ENCODE measurements at regions not wholly inside any gene's neighbourhood (a gene's known extent, or its start where the extent isn't known, plus 50 kb on each side); places are given as distances from the start of the nearest gene placed in this dataset.

DNA sequence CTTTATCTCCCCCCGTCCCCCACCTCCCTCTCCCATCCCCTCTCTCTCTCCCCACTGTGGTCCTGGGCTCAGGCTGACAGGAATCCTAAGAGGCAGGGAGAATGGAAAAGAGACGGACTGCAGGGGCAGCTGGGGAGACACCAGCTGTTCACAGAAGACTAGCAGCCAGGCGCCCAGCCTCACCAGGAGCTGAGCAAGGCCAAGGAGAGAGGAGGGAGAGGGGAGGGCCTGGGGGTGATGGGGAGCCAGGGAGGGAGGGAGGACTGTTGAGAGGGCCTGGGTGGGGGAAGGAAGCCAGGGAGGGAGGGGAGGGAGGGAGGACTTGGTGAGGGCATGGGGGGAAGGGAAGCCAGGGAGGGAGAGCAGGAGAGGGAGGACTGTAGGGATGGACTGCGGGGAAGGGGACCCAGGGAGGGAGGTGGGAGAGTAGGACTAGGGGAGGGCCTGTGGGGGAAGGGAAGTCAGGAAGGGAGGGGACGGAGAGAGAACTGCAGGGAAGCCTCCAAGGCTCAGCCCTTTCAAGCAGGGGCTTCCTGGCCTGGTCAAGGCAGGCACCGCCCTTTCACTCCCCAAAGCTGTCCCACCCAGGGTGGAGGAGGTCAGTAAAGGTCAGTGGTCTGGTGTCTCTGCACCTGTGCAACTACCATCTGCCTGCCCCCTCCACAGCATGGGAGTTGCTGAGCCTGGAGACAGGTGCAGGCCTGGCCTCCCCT is 517.7 kb upstream of the MYT1L start:
- no peak for DNase-seq (ENCODE audit: low read depth)

DNA sequence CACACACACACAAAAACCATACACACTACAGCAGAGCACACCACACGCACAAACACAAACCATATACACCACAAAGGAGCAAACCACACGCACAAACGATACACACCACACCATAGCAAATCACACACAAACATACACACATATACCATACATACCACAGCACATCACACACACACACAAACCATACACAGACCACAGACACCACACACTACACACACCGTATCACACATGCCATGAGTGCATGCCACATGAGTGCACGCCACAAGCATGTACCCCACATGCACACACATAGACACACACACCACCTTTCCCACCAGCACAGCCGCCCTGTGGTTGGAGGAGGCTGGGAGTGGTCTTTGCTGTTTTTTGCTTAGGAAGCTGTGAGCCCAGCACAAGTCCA is 517.1 kb upstream of the MYT1L start:
- no peak for DNase-seq (ENCODE audit: low read depth)

DNA sequence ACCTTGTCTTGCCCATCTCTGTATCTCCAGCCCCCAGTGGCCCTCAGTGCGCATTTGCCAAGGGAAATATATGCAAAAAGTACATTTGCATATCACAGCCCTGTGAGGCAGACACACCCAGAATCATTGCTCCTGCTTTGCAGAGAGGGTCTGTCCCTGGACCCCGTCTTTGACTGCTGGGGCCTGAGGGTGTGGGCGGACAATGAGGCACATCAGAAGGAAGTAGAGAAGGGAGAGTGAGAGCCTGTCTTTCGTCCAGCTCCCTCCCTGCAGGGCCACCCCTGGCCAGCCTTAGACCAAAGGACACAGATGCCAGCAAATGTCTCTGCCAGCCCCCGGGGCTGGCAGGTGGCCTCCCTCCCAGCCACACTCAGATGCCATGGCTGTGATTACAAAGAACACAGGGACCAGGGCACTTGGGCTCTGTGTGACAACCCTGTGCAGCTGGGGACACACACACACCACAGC is 516.2 kb upstream of the MYT1L start:
- no peak for DNase-seq (ENCODE audit: low read depth)

DNA sequence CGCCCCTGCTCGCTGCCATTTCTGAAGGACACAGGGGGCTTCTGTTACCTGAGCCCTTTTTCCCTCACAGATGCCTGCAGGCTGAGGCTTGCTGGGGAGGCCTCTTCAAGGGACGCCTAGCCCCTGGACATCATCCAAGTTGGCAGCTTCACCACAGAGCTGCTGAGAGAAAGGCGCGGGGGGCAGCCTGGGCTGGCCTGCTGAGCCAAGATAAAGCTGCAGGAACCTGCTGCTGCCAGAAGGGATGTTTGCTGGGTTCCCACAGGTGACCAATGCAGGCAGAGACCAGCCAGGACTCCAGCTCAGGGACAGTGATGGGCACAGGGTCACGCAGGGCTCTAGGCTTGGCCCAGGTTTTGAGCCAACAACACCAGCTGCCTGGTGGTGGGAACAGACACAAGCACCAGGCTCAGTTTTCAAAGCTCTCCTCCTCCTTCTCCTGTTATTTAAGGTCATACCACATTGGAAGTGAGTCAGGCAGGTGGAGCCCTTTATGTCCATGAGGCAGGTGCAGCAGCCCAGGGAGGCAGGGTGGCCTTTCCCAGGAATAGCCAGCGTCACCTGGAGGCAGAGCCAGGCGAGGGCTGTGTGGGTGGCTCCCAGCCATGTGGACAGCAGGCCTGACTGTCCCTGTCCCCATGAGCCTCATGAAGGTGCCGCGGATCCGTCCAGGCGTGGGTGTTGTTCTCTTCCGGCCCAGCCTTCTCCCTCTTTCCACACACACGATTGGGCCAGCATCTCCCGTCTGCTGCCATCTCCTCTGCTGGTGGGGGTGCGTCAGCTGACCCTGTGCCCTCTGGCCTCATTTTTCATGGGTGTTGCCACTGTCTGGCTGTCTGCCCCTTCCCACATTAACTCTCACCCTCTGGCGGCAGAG is 515.5 kb upstream of the MYT1L start:
- DNase-seq (ENCODE audit: low read depth) = no peak

DNA sequence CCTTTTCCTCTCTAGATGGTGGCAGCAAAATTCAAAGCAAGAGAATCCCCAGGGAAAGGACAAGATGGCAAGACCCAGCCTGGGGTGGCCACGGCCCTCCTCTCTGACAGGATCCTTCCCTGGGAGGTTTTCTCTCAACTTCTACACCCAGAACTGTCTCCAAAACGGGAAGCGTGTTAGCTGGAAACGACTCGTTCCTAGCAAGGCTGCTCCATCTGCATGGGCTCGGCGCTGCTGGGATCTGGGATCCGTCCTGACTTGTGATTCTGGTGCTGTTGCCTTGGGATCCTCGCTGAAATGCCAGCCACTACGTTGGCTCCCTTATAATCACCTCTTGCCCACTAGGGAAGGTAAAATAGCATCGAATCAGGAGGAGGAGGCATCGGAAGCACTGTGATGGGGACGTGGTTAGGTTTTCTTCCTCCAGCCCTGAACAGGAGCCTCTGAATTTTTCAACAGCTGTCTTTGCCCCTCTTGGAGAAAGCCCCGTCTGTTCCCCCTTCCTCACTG is 514.8 kb upstream of the MYT1L start:
- no peak for DNase-seq (ENCODE audit: low read depth)

DNA sequence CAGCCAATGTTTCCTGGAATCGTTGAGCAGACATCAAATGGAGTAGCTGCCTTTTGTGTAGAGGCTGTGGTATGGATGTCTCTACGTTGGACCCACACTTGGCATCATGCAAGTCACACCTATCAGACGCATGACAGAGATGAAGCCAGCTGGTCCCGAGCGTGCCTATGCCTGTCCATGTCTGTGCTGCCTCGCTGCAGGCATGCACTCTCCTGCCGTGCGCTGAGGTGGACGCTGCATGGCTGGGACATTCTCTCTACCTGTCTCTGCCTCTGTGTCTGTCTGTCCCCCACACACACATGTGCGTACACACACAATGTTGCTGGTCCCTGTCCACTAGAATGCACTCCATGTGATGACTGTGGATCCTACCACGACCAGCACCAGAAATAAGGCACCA is 514.2 kb upstream of the MYT1L start:
- DNase-seq (ENCODE audit: low read depth) = no peak

DNA sequence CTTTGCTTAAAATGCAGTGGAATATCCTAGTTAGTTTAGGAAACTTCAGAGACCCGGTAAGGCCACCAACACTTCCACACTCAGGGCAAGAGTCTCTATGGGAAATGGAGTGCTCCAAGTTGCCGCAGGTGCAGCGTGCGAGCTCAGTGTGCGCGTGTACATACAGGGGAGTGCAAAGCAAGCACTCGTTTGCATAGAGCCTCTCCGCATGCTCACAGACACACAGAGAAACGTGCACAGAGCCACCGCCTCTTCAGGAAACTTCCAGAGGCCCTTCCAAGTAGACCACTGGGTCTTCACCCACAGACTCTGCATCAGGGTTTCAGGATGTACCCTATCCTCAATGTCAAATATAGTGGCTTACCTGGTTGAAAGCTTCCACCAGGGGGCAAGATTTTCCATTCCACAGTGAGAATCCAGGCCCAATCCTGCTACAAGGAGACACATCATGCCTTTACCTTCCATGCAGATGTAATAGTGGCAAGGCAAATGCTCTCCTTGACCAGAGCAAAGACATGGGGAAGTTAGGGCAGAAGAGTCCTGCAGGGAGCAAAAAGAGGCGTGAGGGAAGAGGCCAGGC is 513.0 kb upstream of the MYT1L start:
- DNase-seq (ENCODE audit: low read depth) = no peak

DNA sequence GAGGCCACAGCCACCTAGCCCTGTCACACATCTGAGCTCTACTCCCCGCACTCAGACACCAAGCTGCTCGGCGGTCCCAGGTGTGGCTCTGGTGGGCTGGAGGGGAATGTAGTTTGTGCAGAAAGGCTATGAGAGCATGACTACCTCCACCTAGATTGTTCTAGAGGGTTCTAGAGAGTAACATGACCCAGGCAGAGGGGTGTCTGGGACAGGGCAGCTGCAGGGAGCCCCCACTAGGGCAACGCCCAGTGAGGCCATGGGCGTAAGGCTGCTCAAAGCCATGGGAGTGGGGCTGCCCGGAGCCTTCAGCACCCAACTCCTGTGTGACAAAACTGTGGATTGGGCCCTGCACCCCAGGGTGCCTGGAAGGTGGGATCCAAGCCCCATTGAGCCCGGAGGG is 511.4 kb upstream of the MYT1L start:
- no peak for DNase-seq (ENCODE audit: low read depth)

DNA sequence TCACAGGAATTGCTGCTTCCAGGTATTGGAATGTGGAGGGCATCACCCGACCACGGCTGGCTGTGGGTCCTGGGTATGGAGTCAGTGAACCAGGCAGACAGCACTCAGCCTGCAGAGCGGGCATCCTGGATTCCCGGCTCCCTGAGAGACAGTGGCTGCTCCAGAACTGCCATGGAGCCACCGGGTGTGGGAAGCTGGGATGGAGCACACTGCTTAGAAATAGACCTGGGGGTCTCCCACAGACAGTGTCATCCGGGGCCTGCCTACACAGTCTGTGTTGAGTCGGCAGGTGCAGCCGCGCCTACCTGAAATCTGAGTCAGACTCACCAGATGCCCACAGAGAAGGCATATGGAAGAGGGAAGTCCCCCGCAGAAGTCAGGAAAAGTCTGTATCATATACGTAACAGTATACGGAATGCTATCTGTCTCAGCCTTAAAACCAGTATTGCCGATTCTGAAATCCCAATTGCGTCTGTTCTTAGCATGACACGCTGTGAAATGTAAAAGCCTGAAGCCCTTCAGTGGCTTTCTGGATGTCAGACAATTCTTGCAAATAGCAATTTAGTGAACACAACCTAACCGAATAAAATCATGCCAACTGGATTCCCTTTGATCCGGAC is 509.7 kb upstream of the MYT1L start:
- DNase-seq (ENCODE audit: low read depth) = no peak

DNA sequence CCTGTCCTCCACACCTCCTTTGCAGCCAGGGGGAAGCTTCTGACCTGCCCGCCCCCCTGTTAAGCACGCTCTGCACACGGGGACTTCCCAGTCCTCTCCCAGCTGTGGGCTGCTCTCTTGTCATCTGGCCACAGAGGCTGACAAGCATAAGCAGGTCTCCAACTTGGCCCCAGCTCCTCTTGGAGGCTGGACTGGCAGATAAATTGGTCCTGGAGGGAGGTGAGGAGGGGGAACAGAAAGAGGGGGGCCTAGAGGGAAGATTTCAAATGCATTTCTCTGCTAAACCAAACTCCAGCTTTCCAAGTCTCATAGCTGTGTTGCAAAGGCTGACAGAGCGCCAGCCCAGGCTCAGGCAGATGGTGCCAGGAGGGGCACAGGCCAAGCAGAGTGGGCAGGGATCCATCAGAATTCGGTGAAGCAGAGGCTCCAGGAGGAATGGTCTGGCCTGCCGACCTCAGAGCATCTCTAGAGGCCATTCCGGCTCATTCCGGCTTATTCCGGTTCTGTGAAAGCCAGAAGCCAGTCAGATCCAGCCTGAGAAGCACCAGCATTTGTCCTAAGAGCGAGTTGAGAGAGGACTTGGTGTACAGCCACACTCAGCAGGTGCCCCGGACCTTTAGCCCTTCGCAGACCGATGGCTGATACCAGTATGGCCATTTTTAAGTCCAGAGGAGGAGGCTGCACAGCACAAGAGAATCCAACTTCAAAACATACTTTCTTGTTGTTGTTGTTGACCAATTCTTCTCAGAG is 508.9 kb upstream of the MYT1L start:
- no peak for DNase-seq (ENCODE audit: low read depth)

DNA sequence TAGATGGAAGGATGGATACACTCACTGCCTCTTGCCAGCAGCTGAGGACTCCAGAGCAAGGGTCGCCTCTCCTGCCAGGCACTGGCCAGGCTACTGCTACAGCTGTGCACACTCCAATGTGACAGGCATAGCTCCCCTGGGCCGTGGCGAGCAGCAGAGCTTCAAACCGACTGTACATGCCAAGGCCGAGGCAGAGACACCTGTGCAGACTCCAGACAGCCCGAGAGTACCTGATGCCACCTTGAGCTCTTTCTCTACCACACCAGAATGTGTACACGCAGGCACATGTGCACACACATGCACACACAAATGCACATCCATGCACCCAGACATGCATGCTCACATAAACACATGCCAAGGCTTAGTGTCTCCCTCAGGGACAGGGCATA is 508.3 kb upstream of the MYT1L start:
- DNase-seq (ENCODE audit: low read depth) = no peak

DNA sequence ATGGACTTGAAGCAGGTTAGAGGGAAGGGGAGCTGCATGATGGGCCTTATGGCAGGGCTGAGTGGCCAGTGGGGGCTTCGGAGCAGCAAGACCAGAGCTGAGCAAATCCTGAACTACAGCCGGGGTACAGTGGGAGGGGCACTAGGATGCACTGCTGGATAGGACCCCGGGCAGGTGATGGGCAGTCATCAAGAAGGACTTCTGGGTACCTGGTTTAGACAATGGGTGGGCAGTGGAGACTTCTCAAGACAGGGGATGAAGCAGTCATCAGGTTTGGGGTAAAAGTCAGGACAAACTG is 507.4 kb upstream of the MYT1L start:
- DNase-seq (ENCODE audit: low read depth) = no peak

DNA sequence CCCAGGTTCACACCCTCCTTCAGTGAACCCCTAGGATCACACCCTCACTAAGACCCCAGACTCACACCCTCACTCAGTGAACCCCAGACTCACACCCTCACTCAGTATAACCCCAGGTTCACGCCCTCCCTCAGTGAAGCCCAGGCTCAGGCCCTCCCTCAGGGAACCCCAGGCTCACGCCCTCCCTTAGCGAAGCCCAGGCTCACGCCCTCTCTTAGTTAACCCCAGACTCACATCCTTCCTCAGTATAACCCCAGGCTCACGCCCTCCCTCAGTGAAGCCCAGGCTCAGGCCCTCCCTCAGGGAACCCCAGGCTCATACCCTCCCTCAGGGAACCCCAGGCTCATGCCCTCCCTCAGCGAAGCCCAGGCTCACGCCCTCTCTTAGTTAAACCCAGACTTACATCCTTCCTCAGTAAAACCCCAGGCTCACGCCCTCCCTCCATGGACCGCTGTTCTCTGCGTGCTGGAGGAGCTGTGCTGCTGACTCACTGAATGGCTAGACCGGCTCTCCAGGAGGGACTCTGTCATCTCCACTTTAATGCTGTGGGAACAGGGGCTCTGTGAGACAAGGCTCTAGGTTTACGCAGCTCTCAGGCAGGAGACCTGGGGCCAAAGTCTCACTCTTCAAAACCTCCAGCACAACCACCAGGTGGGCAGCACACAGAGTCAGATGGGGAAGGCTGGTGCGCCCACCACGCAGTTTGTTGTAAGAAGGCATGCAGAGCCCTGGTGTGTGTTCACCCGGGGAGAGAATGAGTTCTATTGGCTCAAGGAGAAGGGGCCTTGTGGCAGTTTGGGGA is 506.9 kb upstream of the MYT1L start:
- no peak for DNase-seq (ENCODE audit: low read depth)

DNA sequence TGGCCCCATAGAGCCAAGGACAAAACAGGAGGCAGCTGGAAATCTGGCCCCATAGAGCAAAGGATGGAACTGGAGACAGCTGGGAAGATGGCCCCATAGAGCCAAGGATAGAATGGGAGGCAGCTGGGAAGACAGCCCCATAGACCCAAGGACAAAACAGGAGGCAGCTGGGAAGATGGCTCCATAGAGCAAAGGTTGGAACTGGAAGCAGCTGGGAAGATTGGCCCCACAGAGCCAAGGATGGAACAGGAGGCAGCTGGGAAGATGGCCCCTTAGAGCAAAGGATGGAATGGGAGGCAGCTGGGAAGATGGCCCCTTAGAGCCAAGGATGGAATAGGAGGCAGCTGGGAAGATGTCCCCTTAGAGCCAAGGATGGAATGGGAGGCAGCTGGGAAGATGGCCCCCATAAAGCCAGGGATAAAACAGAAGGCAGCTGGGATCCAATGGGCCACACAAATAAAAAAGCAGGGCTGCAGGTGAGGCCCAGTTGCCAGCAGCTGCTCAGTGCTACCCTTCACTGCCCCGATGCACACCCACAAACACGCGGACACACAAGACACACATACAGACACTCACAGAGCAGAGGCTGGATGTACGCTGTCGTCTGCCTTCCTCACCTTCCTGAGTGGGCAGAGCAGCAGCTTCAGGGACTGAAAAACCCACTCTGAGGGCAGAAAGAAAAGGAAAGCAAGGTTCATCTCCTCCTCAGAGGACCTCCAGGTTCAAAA is 505.4 kb upstream of the MYT1L start:
- no peak for DNase-seq (ENCODE audit: low read depth)

DNA sequence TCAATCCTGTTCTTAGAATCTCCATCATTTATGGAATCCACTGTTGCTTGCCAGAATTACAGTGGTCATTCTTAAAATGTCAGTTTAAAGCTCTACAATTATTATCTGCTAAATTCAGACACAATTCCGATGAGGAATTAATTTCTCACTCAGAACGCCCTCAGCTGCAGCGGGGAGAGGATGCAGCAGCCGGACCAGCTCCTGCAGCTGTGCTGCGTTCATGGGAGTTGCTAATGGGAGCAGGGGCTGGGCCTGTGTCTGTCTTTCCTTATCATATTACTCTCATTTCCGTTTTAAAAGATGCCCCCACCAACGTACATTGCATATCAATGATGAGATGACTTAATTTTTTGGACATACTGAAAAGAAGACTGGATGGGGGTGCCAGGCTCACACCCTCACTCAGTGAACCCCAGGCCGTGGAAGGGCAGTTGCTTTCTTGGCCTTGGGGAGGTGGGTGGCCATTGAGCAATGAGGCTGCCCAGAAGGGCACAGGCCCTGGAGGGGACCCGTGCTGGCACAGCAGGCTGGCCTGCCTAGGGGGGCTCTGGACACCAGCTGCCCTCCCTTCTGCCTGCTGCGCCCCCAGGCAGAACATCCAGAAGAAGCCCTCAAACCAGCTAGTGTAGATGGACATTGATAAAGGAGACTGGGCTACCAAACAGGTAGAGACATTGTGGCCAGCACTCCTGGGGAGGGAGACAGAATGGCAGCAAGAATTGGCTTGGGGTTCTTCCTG is 503.6 kb upstream of the MYT1L start:
- DNase-seq (ENCODE audit: low read depth) = no peak

DNA sequence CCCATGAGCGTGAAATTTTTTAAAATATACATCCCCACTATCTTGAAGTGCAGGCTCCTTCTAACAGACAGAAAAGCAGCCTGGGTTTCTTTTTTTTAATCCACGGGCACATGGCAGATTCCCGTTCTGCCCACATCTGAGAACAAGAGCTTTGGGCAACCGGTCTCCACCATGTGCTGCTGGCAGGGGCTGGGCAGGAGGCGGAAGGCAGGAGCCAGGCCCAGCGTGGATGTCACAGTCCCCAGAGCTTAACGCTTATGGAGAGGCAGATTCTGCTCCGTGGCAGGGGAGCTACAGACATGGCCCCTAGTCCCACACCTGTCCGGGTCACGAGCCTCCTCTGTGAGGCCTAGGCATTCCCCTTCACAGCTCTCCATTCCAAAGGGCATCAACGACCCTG is 503.0 kb upstream of the MYT1L start:
- DNase-seq (ENCODE audit: low read depth) = no peak

DNA sequence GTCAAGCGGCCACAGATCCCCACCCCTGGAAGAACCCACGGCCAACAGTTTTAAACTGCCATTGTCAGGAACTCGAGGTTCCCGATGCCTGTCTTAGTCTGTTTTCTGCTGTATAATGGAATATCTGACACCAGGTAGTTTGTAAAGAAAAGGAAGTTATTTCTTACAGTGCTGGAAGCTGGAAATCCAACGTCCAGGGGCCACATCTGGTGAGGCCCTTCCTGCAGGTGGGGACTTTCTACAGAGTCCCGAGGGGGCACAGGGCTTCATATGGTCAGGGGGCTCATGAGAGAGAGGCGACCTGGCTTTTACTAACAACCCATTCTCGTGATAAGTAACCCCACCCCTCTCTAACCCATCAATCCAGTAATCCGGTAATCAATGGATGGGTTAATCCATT is 501.6 kb upstream of the MYT1L start:
- DNase-seq (ENCODE audit: low read depth) = no peak

DNA sequence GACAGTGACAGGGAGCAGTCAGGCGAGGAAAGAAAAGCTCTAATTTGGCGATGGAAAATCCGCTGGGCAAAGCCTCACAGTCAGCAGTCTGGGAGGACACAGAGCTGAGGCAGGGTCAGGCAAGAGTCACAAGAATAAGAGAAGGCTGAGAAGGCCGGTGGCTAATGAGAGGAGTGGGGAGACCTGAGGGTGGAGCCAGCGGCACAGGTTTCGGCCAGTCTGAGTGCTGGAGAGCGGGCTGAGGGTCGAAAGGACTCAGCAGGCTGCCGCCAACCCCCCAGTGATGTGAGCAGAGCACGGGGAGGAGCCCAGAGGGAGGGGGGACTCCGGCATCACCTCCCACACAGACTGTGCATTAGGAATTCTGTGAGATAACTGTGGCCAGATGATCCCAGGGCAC is 500.6 kb upstream of the MYT1L start:
- DNase-seq (ENCODE audit: low read depth) = no peak

DNA sequence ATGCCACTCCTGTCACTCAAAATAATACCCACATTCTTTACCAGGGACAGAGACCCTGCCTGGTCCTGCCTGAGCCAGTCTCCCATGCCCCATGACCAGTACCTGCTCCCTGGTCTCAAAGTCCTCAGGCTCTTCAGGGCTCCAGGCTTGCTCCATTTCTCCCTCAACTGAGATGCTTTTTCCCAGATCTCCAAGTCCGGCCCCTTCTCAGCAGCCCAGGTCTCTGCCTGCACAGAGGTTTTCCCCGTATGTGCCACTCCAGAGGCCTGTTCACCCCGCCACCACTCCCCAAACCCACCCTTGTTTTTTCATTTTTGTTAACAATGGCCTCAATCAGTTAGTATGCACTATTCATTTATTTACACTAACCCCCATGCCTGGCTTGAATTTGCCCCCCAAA is 499.5 kb upstream of the MYT1L start:
- no peak for DNase-seq (ENCODE audit: low read depth)

Measured in renal cortical epithelial cell (primary cell).